K562 (cell line): ENCODE measurements at regions not wholly inside any gene's neighbourhood (a gene's known extent, or its start where the extent isn't known, plus 50 kb on each side); places are given as distances from the start of the nearest gene placed in this dataset.

ENCODE experiments used
- ATAC-seq: fragments of 200-7000 bp; cut with Tn5 transposase; 3 replicates; pipeline ENCODE4 v1.9.1; 2020; ENCODE audit warnings: moderate library complexity
- BruUV-seq: library from RNA; stranded (reverse); fragments of 400-500 nt; replicated peaks from 2 replicates; lab custom pipeline; 2021; lab: Mats Ljungman, UMichigan
- CTCF ChIA-PET: fragments of 300-600 bp; formaldehyde crosslinking; extraction: SDS; loops from one replicate; lab custom pipeline; 2021; ENCODE audit warnings: low intra/inter-chr PET ratio; lab: Yijun Ruan, JAX
- POLR2A ChIA-PET: fragments of 300-600, 350-650 bp; sonication (Branson Sonifier 250); formaldehyde crosslinking; extraction: SDS; loops from one replicate; lab custom pipeline; 2021; ENCODE audit warnings: antibody characterized with exemption, inconsistent platforms; lab: Yijun Ruan, JAX
- DNase-seq, 4 experiments: peaks; one replicate each; pipeline versions ENCODE4 v3.0.0 to v3.0.0-alpha.2; 2011 to 2018; ENCODE audit warnings: low spot score in 3 of 4, mixed read lengths in 3 of 4; ENCODE audit errors: extremely low read depth in 1 of 4
- FAIRE-seq: peaks from 2 replicates; lab custom pipeline; 2011; peaks lifted over from hg19 to GRCh38; lab: Jason Lieb, UNC
- H2AFZ ChIP-seq: 2 replicates; pipeline ENCODE4 v1.6.0; 2011; ENCODE audit warnings: low read depth, low read length, control low read depth, inconsistent platforms
- H3K27ac ChIP-seq: fragments of 200-600 bp; 3 replicates; pipeline ENCODE4 v1.8.0; 2011; ENCODE audit warnings: low read depth, mild to moderate bottlenecking, control low read depth, inconsistent platforms, low read length, moderate library complexity, mixed read lengths; ENCODE audit errors: extremely low read depth
- H3K27me3 ChIP-seq, 2 experiments: fragments of 300-600 bp in 1 of 2; 2 replicates in 1 of 2; 3 replicates in 1 of 2; pipeline versions ENCODE4 v1.6.0 to v1.8.0; 2011; ENCODE audit warnings: inconsistent platforms in 2 of 2, low read length in 2 of 2, mild to moderate bottlenecking in 1 of 2, mixed read lengths in 1 of 2, moderate library complexity in 1 of 2; ENCODE audit not compliant: control insufficient read depth in 2 of 2, insufficient read depth in 2 of 2
- H3K36me3 ChIP-seq: fragments of 300-600 bp; 3 replicates; pipeline ENCODE4 v1.8.0; 2011; ENCODE audit warnings: mild to moderate bottlenecking, low read length, inconsistent platforms; ENCODE audit not compliant: control insufficient read depth, insufficient read depth
- H3K4me1 ChIP-seq, 2 experiments: fragments of 200-600 bp in 1 of 2; replicated peaks in 1 of 2; 2 replicates in 1 of 2; 3 replicates in 1 of 2; pipeline versions ENCODE4 v1.5.1 to v1.8.0; 2011; ENCODE audit warnings: inconsistent platforms in 2 of 2, low read length in 2 of 2, mild to moderate bottlenecking in 1 of 2, mixed read lengths in 1 of 2, moderate library complexity in 1 of 2; ENCODE audit not compliant: control insufficient read depth in 2 of 2, insufficient read depth in 2 of 2
- H3K4me2 ChIP-seq: 2 replicates; pipeline ENCODE4 v1.6.1; 2011; ENCODE audit warnings: low read length, control low read depth, inconsistent platforms, mixed read lengths; ENCODE audit not compliant: insufficient read depth
- H3K4me3 ChIP-seq: fragments of 200-600 bp; sonication (generic), shearing (Covaris generic); 2 replicates; pipeline ENCODE4 v1.5.1; 2016; ENCODE audit warnings: control low read depth, inconsistent platforms
- H3K79me2 ChIP-seq: fragments of 200-600 bp; 3 replicates; pipeline ENCODE4 v1.8.0; 2011; ENCODE audit warnings: low read length, inconsistent platforms; ENCODE audit not compliant: control insufficient read depth, insufficient read depth
- H3K9ac ChIP-seq, 2 experiments: 2 replicates each; pipeline versions ENCODE4 v1.6.0 to v1.6.1; 2011; ENCODE audit warnings: low read depth in 2 of 2, low read length in 2 of 2, control low read depth in 1 of 2, inconsistent platforms in 1 of 2, mild to moderate bottlenecking in 1 of 2, mixed read lengths in 1 of 2; ENCODE audit not compliant: insufficient read depth in 1 of 2
- H3K9me1 ChIP-seq: one replicate; pipeline ENCODE4 v1.6.0; 2011; ENCODE audit warnings: inconsistent platforms, mild to moderate bottlenecking, low read length, moderate library complexity; ENCODE audit not compliant: control insufficient read depth, insufficient read depth
- H3K9me3 ChIP-seq: replicated peaks from 2 replicates; pipeline ENCODE4 v1.5.1; 2011; ENCODE audit warnings: low read depth, low read length, inconsistent platforms; ENCODE audit not compliant: control insufficient read depth, insufficient read depth
- H4K20me1 ChIP-seq: replicated peaks from 2 replicates; pipeline ENCODE4 v1.6.1; 2011; ENCODE audit warnings: low read length, inconsistent platforms, mixed read lengths; ENCODE audit not compliant: control insufficient read depth, insufficient read depth
- CBX5 ChIP-seq: IDR thresholded peaks from 2 replicates; pipeline ENCODE4 v1.6.1; 2014; ENCODE audit warnings: low read depth, borderline replicate concordance
- COPS2 ChIP-seq: fragments of 450-650 bp; conservative IDR thresholded peaks from 2 replicates; pipeline ENCODE4 v1.6.1; 2016; ENCODE audit warnings: mild to moderate bottlenecking, moderate library complexity
- CTBP1 ChIP-seq: fragments of 450-650 bp; IDR thresholded peaks from 2 replicates; pipeline ENCODE4 v1.6.1; 2016; ENCODE audit warnings: borderline replicate concordance
- CXXC5 ChIP-seq: fragments of 250-450 bp; sonication (Bioruptor Pico); IDR thresholded peaks from 2 replicates; pipeline ENCODE4 v1.8.0; 2022; ENCODE audit warnings: inconsistent platforms, mild to moderate bottlenecking, moderate library complexity
- ETV5 ChIP-seq: sonication (generic); formaldehyde crosslinking; IDR thresholded peaks from 2 replicates; pipeline ENCODE4 v1.4.0; 2020; ENCODE audit warnings: low read depth, mild to moderate bottlenecking, missing genetic modification reagents
- MEF2A ChIP-seq: IDR thresholded peaks from 2 replicates; pipeline ENCODE4 v1.6.1; 2011; ENCODE audit warnings: low read depth, mild to moderate bottlenecking, low read length, moderate library complexity; ENCODE audit not compliant: control insufficient read depth
- NKRF ChIP-seq: fragments of 450-650 bp; IDR thresholded peaks from 2 replicates; pipeline ENCODE4 v1.6.1; 2016; ENCODE audit warnings: borderline replicate concordance
- RBM25 ChIP-seq: fragments of 200-400 bp; formaldehyde crosslinking; IDR thresholded peaks from 2 replicates; pipeline ENCODE4 v1.6.1; 2018; ENCODE audit warnings: low read length, low read depth, moderate library complexity; ENCODE audit not compliant: severe bottlenecking
- ZBTB7A ChIP-seq: IDR thresholded peaks from 2 replicates; pipeline ENCODE4 v1.6.1; 2011; ENCODE audit warnings: low read depth, mild to moderate bottlenecking, low read length, moderate library complexity, borderline replicate concordance; ENCODE audit not compliant: control insufficient read depth
- ZNF282 ChIP-seq: sonication (generic); formaldehyde crosslinking; IDR thresholded peaks from 2 replicates; pipeline ENCODE4 v1.8.1; 2023; ENCODE audit warnings: missing genetic modification reagents
- ZNF347 ChIP-seq: fragments of 450-650 bp; formaldehyde crosslinking; IDR thresholded peaks from 2 replicates; pipeline ENCODE4 v1.4.0; 2020; ENCODE audit warnings: low read depth, mild to moderate bottlenecking, moderate library complexity
- ZSCAN29 ChIP-seq: fragments of 450-650 bp; IDR thresholded peaks from 2 replicates; pipeline ENCODE4 v1.6.1; 2017
- WGBS: fragments of 100-300 bp; shearing (Covaris generic); methylation state at CpG from one replicate; pipeline ENCODE4 v1.1.6; 2016; ENCODE audit warnings: low coverage, mixed read lengths; ENCODE audit not compliant: insufficient coverage; ENCODE audit errors: missing lambda C conversion rate; 5-methylcytosine and 5-hydroxymethylcytosine counted together
- in situ Hi-C: fragments of 300-500 bp; cut with MboI; formaldehyde crosslinking; loops from 4 replicates; pipeline ENCODE4 v1.15.0; 2018; ENCODE audit warnings: inconsistent platforms, mixed read lengths
- intact Hi-C: fragments of 100-400 bp; cut with micrococcal nuclease; formaldehyde crosslinking; loops from 2 replicates; pipeline ENCODE4 v1.14.2; 2022
- TF ChIP-seq, protein P1 (sequence below): fragments of 450-650 bp; IDR thresholded peaks from 2 replicates; pipeline ENCODE4 v1.6.1; 2016; ENCODE audit warnings: low read depth

- TF ChIP-seq, protein P1, sequence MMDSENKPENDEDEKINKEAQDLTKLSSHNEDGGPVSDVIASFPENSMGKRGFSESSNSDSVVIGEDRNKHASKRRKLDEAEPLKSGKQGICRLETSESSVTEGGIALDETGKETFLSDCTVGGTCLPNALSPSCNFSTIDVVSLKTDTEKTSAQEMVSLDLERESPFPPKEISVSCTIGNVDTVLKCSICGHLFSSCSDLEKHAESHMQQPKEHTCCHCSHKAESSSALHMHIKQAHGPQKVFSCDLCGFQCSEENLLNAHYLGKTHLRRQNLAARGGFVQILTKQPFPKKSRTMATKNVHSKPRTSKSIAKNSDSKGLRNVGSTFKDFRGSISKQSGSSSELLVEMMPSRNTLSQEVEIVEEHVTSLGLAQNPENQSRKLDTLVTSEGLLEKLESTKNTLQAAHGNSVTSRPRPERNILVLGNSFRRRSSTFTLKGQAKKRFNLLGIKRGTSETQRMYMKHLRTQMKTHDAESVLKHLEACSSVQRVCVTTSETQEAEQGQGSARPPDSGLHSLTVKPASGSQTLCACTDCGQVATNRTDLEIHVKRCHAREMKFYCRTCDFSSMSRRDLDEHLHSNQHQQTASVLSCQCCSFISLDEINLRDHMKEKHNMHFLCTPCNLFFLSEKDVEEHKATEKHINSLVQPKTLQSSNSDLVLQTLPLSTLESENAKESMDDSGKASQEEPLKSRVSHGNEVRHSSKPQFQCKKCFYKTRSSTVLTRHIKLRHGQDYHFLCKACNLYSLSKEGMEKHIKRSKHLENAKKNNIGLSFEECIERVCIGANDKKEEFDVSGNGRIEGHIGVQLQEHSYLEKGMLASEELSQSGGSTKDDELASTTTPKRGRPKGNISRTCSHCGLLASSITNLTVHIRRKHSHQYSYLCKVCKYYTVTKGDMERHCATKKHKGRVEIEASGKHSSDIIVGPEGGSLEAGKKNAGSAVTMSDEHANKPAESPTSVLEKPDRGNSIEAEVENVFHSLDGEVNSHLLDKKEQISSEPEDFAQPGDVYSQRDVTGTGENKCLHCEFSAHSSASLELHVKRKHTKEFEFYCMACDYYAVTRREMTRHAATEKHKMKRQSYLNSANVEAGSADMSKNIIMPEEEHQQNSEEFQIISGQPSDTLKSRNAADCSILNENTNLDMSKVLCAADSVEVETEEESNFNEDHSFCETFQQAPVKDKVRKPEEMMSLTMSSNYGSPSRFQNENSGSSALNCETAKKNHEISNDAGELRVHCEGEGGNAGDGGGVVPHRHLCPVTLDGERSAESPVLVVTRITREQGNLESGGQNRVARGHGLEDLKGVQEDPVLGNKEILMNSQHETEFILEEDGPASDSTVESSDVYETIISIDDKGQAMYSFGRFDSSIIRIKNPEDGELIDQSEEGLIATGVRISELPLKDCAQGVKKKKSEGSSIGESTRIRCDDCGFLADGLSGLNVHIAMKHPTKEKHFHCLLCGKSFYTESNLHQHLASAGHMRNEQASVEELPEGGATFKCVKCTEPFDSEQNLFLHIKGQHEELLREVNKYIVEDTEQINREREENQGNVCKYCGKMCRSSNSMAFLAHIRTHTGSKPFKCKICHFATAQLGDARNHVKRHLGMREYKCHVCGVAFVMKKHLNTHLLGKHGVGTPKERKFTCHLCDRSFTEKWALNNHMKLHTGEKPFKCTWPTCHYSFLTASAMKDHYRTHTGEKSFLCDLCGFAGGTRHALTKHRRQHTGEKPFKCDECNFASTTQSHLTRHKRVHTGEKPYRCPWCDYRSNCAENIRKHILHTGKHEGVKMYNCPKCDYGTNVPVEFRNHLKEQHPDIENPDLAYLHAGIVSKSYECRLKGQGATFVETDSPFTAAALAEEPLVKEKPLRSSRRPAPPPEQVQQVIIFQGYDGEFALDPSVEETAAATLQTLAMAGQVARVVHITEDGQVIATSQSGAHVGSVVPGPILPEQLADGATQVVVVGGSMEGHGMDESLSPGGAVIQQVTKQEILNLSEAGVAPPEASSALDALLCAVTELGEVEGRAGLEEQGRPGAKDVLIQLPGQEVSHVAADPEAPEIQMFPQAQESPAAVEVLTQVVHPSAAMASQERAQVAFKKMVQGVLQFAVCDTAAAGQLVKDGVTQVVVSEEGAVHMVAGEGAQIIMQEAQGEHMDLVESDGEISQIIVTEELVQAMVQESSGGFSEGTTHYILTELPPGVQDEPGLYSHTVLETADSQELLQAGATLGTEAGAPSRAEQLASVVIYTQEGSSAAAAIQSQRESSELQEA = no peak
Measured at GRCh38 chr6:23752414-23752813, 373.6 kb upstream of the NRSN1 start (continued).

- no peaks in the 10 kb centered on the region for H3K36me3 ChIP-seq
- FAIRE-seq (no peak), DNase-seq (no peak), ATAC-seq (no peak)
- H3K9ac ChIP-seq = no peak overlapping the region
- ChIA-PET CTCF (no interaction called here), POLR2A (no interaction called here)
- H2AFZ ChIP-seq = no peak overlapping the region
- WGBS = 0% methylated on average over 1 of the region's 1 CpG
- in situ Hi-C loops (no loop called here), intact Hi-C loops (no loop called here)
- H3K27ac ChIP-seq = no peak overlapping the region
- H4K20me1 ChIP-seq = no peaks in the 10 kb centered on the region
- no peak overlapping the region for H3K4me3 ChIP-seq
- H3K79me2 ChIP-seq = no peaks in the 10 kb centered on the region
- no peak overlapping the region for H3K4me2 ChIP-seq
- H3K9me3 ChIP-seq = no peaks in the 10 kb centered on the region; the same call in 1 of the 2 replicates
- H3K4me1 ChIP-seq = no peaks in the 10 kb centered on the region
- no peaks in the 10 kb centered on the region for H3K27me3 ChIP-seq
- H3K9me1 ChIP-seq = no peaks in the 10 kb centered on the region
- BruUV-seq = no TSS peak
- TF ChIP-seq ZNF282 (CRISPR knock-in tag) (no peak), ETV5 (CRISPR knock-in tag) (no peak), NKRF (no peak), CBX5 (no peak), CXXC5 (CRISPR knock-in tag) (no peak), ZBTB7A (no peak), RBM25 (no peak), ZNF347 (CRISPR knock-in tag) (no peak), MEF2A (no peak), CTBP1 (no peak), COPS2 (no peak), ZSCAN29 (no peak)
Measured at GRCh38 chr6:23754197-23754596, 371.8 kb upstream of the NRSN1 start.
